ENCODE measurements at regions not wholly inside any gene's neighbourhood (a gene's known extent, or its start where the extent isn't known, plus 50 kb on each side); places are given as distances from the start of the nearest gene placed in this dataset.

DNA sequence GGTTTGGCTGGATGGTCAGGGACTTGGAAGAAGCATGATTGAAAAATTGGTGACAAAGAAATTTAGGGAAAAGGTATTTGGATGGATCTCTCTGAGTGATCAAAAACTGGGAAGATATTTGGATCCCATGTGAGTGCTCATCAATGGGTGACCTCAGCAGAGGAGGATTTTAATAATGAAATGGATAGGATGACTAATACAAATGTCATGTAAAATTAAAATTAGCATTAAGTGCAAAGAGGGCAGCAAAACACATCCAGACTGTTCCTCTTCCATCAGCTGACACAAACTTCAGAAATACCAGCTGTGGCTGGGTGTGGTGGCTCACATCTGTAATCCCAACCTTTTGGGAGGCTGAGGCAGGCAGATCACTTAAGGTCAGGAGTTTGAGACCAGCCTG lies 151.7 kb downstream of the THBS2 start:
- no peak for TF ChIP-seq TAF1 (IDR thresholded peaks at IDR 0.05; ENCODE audit: low read depth, low read length)
- TF ChIP-seq POLR2A (IDR thresholded peaks at IDR 0.05; ENCODE audit: low read depth, low read length), result no peak
- TF ChIP-seq POLR2AphosphoS5 (IDR thresholded peaks at IDR 0.05; ENCODE audit: low read depth, low read length), result no peak
